22Rv1 (cell line): ENCODE measurements at regions not wholly inside any gene's neighbourhood (a gene's known extent, or its start where the extent isn't known, plus 50 kb on each side); places are given as distances from the start of the nearest gene placed in this dataset.

Experiments used
- H3K27ac ChIP-seq: fragments of 450-650 bp; 2 replicates; pipeline ENCODE4 v1.5.1; 2017
- ZFX ChIP-seq: fragments of 450-650 bp; IDR thresholded peaks from 2 replicates; pipeline ENCODE4 v1.6.1; 2017; ENCODE audit warnings: antibody characterized with exemption, borderline replicate concordance
- TF ChIP-seq, protein P1 (sequence below): fragments of 450-650 bp; IDR thresholded peaks from 2 replicates; pipeline ENCODE4 v1.5.1; 2017; ENCODE audit warnings: mild to moderate bottlenecking

DNA sequence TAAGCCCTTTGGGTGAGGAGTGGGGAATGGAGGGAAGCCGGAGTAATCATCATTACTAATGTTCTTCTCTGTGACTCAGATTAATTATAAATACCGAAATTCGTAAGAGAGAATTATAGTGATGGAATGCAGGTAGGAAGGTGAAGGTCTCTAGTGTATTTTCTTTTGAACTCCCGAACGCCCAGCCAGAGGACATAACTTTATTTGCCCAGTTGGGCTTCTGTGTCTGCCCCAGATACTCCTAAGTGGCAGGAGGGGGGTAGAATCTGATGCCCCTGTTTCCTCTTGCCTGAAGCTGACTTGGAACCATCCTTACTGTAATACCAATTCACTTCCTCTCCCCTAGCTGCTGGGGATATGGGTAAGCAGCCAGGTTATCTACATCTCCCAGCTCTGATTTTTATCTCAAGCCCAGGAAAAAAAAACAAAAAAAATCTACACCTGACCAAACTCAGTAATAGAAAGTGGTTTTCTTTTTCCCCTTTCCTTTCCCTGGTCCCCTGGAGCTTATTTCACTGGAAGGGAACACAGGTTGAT, 84.4 kb upstream of the CISTR start:
- no peak overlapping the region for H3K27ac ChIP-seq
- no peak for TF ChIP-seq ZFX
- TF ChIP-seq, protein P1, sequence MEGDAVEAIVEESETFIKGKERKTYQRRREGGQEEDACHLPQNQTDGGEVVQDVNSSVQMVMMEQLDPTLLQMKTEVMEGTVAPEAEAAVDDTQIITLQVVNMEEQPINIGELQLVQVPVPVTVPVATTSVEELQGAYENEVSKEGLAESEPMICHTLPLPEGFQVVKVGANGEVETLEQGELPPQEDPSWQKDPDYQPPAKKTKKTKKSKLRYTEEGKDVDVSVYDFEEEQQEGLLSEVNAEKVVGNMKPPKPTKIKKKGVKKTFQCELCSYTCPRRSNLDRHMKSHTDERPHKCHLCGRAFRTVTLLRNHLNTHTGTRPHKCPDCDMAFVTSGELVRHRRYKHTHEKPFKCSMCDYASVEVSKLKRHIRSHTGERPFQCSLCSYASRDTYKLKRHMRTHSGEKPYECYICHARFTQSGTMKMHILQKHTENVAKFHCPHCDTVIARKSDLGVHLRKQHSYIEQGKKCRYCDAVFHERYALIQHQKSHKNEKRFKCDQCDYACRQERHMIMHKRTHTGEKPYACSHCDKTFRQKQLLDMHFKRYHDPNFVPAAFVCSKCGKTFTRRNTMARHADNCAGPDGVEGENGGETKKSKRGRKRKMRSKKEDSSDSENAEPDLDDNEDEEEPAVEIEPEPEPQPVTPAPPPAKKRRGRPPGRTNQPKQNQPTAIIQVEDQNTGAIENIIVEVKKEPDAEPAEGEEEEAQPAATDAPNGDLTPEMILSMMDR: no peak

DNA sequence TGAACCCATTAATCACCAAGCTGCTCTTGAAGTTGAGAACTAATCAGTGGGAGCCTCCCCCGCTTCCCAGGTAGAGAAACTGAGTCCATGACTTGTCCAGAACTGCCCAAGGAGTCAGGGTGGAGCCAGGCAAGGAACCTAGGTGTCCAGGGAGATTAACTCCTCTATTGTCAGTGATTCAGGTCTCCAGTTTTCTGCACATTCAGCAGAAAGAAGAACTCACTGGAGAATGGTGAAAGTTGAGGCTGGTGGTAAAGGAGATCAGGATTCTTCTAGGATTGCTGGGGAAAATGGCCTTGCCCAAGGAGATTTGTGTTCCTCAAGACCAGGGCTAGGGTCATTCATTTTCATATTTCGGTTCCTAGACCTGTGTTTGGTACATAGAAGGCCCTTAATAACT, 87.2 kb upstream of the CISTR start:
- H3K27ac ChIP-seq: no peak overlapping the region
- TF ChIP-seq ZFX: no peak
- TF ChIP-seq, protein P1: no peak

DNA sequence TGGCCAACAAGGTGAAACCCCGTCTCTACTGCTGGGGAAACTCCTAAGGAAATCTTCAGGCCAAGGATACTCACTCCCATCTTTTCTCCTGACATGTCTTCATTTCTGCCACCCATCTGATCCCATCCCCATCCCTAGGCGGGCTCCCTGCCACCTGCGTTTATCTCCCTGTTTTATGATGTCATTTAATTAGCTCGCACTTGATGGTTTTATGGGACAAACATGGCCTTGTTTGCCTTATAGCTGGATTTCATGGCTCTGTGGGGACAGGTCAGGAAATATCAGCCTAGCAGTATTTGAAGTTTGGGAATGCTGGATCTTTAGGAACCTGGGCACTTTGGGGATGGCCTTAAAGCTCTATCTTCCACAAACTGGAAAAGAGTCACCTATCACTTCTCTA, 88.5 kb upstream of the CISTR start:
- H3K27ac ChIP-seq: no peak overlapping the region

DNA sequence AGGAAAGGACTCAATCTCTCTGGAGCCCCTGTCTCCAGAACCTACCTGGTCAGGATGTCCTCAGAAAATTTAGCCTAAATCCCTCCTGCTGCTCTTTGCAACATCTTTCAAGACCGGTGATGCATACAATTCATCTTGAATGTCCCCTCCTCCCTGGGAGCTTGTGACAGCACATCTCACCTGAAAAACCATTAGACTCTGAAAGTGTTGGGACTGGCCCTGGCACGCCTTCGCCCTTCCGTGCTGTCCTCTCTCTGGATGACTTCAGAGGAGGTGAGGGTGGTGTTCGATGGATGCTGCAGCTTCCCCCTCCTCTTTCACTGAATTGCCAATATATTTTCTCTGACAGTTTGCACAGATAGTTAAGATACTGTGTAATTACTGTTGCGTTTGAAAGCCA, 90.9 kb upstream of the CISTR start:
- no peak overlapping the region for H3K27ac ChIP-seq
- TF ChIP-seq, protein P1: no peak

More for the DNA sequence above, 88.5 kb upstream of the CISTR start:
- TF ChIP-seq ZFX: no peak
- TF ChIP-seq, protein P1: no peak

DNA sequence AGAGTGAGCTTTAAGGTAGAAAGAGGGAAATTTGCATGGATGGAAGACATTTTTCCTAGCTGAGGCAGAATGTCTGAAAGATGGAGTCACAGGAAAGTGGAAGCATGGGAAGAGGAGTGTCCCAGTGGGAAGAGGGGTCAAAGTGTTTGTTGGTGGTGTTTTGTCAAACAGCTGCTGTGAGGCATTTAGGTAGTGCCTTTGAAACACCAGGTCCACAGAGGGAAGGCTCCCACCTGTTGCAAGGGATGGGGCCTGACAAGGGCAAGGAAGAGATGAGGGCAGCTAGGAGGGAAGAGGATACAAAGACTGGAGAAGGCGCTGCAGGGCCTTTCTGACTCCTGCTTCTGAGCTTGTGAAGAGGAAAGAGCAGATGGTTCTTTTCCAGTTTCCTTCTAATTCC, 91.8 kb upstream of the CISTR start:
- no peak for TF ChIP-seq ZFX
- TF ChIP-seq, protein P1: no peak
- H3K27ac ChIP-seq: no peak overlapping the region

DNA sequence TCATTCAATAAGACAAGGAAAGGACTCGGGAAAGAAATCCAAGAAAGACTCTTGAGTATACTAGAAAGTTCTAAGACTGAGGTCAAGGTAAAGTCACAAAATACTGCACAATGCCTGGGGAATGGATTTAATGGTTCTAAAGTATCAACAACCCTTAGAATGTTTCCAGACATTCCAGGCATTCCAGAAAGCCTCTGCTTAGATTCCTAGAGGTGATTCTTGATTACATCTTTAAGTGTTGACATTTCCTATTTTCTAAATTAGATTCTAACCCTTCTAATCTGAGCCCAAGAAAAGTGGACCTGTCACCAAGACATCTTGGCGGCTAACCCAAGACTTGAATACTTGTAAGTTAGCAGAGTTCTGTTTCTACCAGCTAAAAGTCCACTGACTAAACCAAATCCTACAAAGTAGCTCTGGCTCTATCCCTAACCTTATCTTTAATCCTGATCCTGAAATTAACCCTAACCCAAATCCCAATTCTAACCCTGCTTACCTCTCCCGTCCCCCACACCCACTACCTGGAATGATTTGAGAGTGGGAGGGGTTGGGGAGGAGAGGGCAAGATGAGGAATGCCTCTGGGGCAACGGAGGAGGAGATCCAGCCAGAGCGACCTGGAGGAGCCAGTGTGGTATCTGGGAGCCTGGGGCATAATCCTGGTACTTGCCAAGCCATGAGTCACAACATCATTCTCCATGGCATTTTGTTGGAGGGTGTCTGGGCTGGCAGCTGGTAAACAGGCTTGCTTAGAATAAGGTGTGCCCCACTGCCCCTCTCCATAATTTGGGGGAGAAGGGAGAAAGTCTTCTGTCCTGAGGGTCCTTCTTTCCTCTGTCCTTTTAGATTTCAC, 93.4 kb upstream of the HOXC13 start:
- peak overlapping the region; percentile 52 for H3K27ac ChIP-seq
- TF ChIP-seq, protein P1: no peak
- TF ChIP-seq ZFX: no peak

DNA sequence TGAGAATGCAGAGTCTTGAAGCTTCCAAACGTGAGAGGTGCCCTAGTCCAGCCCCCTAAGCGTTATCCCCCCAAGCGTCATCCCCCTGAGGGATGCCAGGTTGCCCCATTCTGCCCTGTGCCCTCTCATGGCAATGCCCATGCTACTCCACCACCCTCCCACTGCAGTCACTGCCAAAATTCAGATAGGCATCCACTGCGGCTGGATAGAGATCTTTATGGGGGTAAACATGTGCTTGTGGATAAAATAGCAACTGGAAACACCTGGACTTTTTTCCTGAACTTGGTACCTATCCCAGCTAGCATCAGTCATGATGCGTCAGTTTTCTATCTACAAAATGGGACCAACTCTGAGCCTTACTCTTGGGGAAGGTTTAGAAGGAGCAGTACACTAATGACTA, 92.7 kb upstream of the HOXC13 start:
- TF ChIP-seq, protein P1: no peak
- TF ChIP-seq ZFX: no peak
- peak overlapping the region; percentile 52 for H3K27ac ChIP-seq
